Activated CD8-positive, alpha-beta memory T cell treated with anti-CD3 and anti-CD28 coated beads, Interleukin-2, amount 50 U/mL, for 24 hours (primary cell): ENCODE measurements at regions not wholly inside any gene's neighbourhood (a gene's known extent, or its start where the extent isn't known, plus 50 kb on each side); places are given as distances from the start of the nearest gene placed in this dataset.

Experiments used
- DNase-seq: peaks from one replicate; pipeline ENCODE4 v3.0.0-alpha.2; 2020; ENCODE audit errors: extremely low read depth

DNA sequence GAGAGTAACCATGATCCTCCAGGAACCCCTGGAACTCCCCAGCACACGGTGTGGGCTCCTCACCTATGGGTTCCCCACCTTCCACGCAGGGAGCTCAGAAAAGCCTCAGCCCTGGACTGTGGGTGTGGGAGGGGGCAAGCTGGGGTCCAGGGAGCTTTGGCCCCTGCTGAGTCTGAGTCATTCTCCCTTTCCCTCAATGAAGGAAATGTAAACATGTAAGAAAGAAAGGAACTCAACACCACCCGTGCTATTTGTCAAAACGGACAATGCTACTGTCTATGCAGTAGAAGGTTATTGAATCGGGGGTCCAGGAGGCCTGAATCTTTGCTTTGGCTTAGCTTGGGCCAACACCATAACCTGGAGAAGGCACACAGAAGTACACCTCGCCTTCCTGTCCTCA is 222.8 kb downstream of the PMP22 start:
- DNase-seq = no peak

GRCh38 chr17:15039366-15039765 is 225.8 kb downstream of the PMP22 start:
- DNase-seq = no peak

DNA sequence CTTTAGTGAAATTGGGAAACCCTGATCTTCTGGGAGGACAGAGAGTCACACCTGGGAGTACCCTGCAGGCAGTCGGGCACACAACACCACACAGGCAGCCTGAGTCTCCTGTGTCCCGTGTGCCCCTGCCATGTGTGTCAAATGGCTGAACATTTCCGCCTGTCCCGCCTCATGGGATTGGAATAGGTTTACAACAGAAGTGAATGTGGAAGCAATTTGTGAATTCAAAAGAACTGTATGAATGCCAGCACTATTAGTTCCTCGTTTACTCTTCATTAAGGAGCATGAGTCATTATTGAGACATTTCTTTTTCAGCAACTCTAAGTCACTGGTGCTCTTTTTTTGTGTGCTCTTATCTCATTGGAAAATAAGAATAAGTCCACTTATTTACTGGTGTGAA is 226.5 kb downstream of the PMP22 start:
- no peak for DNase-seq

DNA sequence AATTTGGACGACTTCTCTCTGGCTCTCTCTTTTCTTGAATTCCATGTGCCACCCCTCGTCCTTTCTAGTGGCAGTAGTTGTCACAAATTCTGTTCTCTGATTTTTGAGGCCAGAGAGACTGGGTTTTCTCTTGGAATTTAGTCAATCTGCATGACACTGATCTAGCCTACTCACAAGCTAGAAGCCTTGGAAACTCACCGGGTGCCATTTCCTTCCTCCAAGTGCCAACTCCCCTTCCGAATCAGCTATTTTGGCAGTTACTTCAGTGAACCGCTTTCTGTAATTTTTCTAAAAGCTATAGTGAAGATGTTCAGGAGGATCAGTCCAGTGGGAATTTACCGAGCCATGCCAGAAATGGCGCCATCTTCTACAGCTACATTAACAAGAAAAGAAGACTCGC is 228.9 kb downstream of the PMP22 start:
- DNase-seq = no peak

- no peak for DNase-seq
Observed at GRCh38 chr17:15031975-15032374, 233.2 kb downstream of the PMP22 start.

GRCh38 chr17:15029469-15029868 is 235.7 kb downstream of the PMP22 start:
- DNase-seq = no peak

- DNase-seq = no peak
Observed at GRCh38 chr17:15027853-15028252, 237.3 kb downstream of the PMP22 start.

- no peak for DNase-seq
Observed at GRCh38 chr17:15026088-15026487, 239.0 kb downstream of the PMP22 start.

DNA sequence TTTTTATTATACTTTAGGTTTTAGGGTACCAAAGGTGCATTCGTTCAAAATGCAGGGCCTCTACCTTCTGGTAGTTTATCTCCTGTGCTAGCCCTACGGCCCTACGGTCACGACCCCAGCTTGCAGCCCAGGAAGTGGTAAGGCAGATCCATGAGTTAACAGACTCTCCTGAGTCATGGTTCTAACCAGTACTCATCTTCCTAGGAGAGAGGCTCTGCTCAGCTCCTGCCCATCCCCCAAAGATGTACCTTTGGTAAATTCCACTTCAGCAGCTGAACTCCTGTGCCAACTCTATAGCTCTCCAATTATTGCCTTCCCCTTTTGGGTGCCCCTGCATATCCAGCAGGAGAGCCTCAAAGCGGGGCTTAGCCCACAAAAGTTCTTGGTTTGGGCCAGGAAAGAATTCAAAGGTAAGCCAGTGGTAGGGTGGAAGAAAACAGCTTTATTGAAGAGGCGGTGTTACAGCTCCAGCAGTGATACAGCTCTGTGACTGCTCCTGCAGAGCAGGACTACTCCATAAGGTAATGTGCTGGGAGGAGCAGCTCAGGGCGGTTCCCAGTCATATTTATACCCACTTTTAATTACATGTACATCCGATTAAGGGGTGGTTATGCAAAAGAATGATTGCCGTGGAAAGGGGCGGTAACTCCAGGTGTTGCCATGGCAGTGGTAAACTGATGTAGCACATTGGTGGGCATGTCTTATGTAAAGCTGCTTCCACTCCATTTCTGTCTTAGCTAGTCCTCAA is 241.4 kb downstream of the PMP22 start:
- no peak for DNase-seq

DNA sequence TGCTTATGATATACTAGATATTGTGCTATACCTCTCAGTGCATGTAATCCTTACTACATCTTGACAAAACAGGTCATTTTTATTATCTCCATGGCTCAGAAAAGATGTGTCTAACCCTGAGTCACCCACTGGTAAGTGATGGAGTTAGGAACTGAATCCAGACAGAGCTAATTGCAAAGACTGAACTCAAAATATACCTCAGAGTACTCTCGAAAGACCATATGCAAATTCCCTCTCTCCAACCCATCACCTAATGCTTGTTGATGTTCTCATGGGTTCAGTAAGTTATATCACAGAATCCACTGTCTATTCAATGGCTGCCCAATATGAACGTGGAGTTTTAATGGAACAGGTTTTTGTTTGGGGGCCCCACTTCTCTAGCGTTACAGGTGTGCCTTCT is 246.0 kb downstream of the PMP22 start:
- DNase-seq = no peak

DNA sequence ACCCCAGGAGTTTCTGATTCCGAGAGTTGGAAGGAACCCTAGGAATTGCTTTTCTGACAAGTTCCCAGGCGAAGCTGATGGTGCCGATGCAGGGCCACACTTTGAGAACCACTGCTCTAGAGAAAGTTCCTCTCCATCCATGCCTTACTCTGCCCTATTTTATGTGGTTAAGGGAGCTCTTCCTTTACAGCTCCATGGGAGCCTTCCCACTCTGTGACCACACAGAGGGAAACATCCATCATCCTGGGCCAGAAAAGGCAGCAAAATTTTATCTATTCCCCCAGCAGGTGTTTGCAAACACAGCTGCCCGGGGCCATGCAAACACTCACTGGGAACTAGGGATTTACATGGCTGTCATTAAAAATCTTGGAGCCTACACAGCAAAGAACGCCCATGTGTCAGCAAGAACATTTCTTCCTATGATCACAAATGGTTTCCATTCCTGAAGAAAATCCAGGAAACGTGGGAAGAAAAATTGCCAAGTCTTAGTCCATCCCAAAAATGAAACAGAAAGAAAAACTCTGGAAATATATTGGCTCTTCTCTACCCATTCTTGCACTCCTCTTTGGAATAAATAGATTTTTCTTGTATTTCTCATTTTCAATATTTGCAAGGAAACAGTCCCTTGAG is 252.7 kb downstream of the PMP22 start:
- DNase-seq = no peak

- no peak for DNase-seq
Observed at GRCh38 chr17:15009087-15009486, 256.0 kb downstream of the PMP22 start.

- DNase-seq = no peak
Observed at GRCh38 chr17:15007147-15007553, 258.0 kb downstream of the PMP22 start.

- DNase-seq = no peak
Observed at GRCh38 chr17:15006421-15007128, 258.6 kb downstream of the PMP22 start.

DNA sequence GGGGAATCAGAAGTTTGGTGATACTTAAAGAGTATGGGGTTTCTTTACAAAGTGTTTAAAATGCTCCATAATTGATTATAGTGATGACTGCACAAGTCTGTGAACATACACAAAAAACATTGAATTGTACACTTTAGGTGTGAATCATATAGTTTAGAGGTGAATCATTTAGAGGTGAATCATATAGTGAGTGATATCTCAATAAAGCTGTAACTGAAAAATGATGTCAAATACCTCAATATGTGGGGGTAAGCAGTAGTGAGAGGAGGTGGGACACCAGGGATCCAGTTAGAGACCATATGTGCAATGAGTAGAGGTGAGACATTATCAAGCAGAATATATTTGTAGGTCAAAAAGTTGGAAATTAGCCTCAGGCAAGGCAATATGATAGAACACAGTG is 264.5 kb downstream of the PMP22 start:
- DNase-seq = no peak

DNA sequence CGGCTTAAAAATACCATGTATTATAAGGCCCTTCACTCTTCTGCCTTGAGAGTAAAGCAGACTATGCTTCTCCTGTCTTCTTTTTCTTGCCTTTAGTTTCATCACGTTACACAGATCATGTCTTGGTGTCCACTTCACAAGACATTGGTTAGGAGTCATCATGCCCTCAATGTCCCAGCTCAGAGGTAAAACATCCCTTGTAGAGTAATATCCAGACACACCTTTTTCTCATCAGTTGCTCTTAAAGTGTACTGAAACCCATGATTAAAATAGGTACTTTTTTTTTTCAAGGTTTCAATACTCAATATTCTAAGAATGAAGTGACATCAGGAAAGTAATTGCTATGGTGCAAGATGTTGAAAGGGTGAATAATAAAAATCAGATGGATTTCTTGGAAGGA is 267.8 kb downstream of the PMP22 start:
- DNase-seq = no peak

GRCh38 chr17:14986127-14986526 is 279.0 kb downstream of the PMP22 start:
- DNase-seq = no peak

DNA sequence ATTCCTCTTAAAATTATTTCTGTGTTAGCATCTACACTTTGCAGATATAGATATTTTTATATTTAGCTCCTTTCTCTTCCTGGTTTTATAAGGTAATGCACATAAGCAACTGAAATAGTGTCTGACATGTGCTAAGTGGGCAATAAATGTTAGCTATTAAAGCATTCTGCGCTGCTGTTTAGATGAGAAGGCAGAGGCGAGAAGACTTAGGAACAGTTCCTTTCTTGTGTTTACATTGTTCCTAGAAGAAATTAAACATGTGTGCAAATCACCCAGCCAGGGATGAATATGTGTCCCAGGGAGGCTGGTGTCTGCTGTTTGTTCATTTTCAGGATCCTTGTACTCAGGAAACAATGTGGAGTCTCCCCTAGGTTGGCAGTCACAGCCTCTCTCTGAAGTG is 292.3 kb downstream of the PMP22 start:
- DNase-seq = no peak

GRCh38 chr17:14971054-14971453 is 294.1 kb downstream of the PMP22 start:
- no peak for DNase-seq

DNA sequence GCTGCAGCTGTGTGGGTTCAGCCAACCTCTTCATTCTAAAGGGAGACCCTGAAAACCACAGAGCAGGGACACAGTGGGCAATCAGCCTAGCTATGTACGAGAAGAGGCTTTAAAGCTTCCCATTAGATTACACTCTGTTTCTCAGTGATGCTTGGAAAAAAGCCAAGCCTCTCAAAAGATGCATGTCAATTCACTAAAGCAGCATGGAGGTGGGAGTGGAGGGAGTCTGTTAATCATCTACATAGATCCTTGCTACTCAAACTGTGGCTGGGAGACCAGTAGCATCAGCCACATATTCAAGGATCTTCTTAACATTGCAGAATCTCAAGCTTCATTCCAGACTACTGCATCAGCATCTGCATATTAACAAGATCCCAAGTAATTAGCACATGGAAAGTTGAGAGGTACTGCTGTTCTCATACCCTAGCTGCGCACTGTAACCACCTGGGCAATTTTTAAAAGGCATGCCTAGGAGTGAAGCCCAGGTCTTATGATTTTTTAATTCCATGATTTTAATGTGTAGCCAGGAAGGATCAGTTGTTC is 305.9 kb downstream of the PMP22 start:
- no peak for DNase-seq

DNA sequence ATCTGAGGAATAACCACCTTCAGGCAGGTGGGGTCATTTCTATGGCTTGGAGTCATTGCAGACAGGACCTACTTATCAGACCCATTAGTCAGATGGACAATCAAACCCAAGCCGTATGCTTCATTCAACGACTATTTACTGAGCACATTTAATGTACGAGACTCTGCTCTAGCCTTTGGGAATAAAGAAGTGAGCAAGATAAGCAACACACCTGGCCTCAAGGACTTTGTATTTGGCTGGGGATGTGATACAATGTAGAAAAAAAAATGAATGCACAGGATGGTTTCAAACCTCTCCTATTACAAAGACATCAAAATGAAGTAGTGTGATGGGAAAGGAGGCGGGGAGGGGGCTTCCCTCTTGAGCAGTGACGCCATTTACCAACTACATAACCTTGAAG is 311.7 kb downstream of the PMP22 start:
- no peak for DNase-seq

- DNase-seq = no peak
Observed at GRCh38 chr17:14950686-14951085, 314.4 kb downstream of the PMP22 start.

DNA sequence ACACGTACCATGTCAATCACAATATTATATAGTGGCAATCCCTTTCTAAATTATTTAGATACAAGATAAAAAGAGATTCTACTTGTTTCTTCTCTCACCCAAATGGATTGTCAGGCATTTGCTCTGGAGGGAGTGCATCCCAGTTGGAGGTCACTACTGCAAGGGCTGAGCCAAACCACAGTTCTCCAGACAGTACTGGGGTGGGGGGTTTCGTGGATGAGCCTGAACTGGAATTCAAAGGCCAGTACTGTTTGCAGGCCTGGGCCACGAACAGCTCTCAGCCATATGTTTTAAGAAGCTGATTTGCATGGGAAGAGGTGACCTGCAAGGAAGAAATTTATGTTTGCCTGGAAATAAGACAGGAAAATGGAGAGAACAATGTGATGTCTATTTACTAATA is 314.9 kb downstream of the PMP22 start:
- no peak for DNase-seq
